ENCODE measurements at regions not wholly inside any gene's neighbourhood (a gene's known extent, or its start where the extent isn't known, plus 50 kb on each side); places are given as distances from the start of the nearest gene placed in this dataset.

- TF ChIP-seq CTCF (IDR thresholded peaks at IDR 0.05), result no peak
- no peak for TF ChIP-seq ZFX (IDR thresholded peaks at IDR 0.05; ENCODE audit: borderline replicate concordance)
These were observed 232.2 kb downstream of the TMA16 start for GRCh38 chr4:163726641-163727040.

Data from 22Rv1 (cell line).